GM13976 (cell line): ENCODE measurements at regions not wholly inside any gene's neighbourhood (a gene's known extent, or its start where the extent isn't known, plus 50 kb on each side); places are given as distances from the start of the nearest gene placed in this dataset.

Experiments used
- DNase-seq: peaks from one replicate; pipeline ENCODE4 v3.0.0; 2012; ENCODE audit warnings: low spot score
- in situ Hi-C: fragments of 300-500 bp; cut with MboI; formaldehyde crosslinking; loops from one replicate; pipeline ENCODE4 v1.12.0; 2022; ENCODE audit warnings: low sequenced_read_pairs, mixed read lengths, inconsistent platforms; ENCODE audit not compliant: unreplicated experiment
- TF ChIP-seq, protein P1 (sequence below): IDR thresholded peaks from 2 replicates; pipeline ENCODE4 v1.5.1; 2012; ENCODE audit warnings: borderline replicate concordance, mild to moderate bottlenecking; ENCODE audit not compliant: insufficient read depth; ENCODE audit errors: extremely low read depth, missing control alignments, control extremely low read depth

- TF ChIP-seq, protein P1, sequence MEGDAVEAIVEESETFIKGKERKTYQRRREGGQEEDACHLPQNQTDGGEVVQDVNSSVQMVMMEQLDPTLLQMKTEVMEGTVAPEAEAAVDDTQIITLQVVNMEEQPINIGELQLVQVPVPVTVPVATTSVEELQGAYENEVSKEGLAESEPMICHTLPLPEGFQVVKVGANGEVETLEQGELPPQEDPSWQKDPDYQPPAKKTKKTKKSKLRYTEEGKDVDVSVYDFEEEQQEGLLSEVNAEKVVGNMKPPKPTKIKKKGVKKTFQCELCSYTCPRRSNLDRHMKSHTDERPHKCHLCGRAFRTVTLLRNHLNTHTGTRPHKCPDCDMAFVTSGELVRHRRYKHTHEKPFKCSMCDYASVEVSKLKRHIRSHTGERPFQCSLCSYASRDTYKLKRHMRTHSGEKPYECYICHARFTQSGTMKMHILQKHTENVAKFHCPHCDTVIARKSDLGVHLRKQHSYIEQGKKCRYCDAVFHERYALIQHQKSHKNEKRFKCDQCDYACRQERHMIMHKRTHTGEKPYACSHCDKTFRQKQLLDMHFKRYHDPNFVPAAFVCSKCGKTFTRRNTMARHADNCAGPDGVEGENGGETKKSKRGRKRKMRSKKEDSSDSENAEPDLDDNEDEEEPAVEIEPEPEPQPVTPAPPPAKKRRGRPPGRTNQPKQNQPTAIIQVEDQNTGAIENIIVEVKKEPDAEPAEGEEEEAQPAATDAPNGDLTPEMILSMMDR, result no peak
- in situ Hi-C loops, result no loop called here
- DNase-seq, result no peak
These were observed 103.0 kb downstream of the CPZ start for GRCh38 chr4:8695237-8696219.

GRCh38 chr4:8694651-8695151, 102.1 kb downstream of the CPZ start:
- DNase-seq, result no peak
- TF ChIP-seq, protein P1, result no peak
- in situ Hi-C loops, result no loop called here

- in situ Hi-C loops, result no loop called here
- no peak for DNase-seq
- TF ChIP-seq, protein P1, result no peak
These were observed 101.7 kb downstream of the CPZ start for GRCh38 chr4:8694226-8694625.

DNA sequence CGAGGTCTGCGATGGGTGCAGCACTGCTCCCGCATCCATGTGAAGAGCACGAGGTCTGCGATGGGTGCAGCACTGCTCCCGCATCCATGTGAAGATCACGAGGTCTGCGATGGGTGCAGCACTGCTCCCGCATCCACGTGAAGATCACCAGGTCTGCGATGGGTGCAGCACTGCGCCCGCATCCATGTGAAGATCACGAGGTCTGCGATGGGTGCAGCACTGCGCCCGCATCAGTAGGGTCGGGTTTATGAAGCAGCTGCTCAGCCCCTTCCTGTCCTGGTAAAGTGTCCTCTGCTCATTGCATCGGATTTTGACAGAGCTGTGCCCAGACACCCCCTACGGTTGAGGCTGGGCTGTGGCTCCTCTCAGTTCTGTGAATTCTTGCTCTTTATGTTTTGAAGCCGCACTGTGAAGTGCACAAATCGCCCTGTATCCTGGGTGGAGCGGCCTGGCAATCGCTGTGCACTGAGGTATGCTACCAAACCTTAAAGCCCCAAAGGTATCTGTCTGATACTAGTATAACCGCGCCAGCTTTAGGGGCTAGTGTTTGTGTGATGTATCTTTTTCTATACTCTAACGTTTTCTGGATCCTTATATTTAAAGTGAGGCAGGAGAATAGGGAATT, 98.7 kb downstream of the CPZ start:
- no peak for DNase-seq
- TF ChIP-seq, protein P1, result no peak
- in situ Hi-C loops, result no loop called here

- TF ChIP-seq, protein P1, result no peak
- no peak for DNase-seq
- in situ Hi-C loops, result no loop called here
These were observed 97.9 kb downstream of the CPZ start for GRCh38 chr4:8690216-8691150.

GRCh38 chr4:8689741-8690140, 97.2 kb downstream of the CPZ start:
- TF ChIP-seq, protein P1, result no peak
- in situ Hi-C loops, result no loop called here
- no peak for DNase-seq
